Trophoblast cell (in vitro differentiated cells and primary cell): ENCODE measurements at regions not wholly inside any gene's neighbourhood (a gene's known extent, or its start where the extent isn't known, plus 50 kb on each side); places are given as distances from the start of the nearest gene placed in this dataset.

Experiments
- DNase-seq, 2 donors: peaks; one replicate each; pipeline ENCODE4 v3.0.0-alpha.2; 2016
- H2AFZ ChIP-seq: 2 replicates; pipeline ENCODE4 v1.6.1; 2013; ENCODE audit warnings: low read length, moderate library complexity, mild to moderate bottlenecking; ENCODE audit not compliant: insufficient read depth, poor library complexity
- H2AK5ac ChIP-seq: 2 replicates; pipeline ENCODE4 v1.6.1; 2013; ENCODE audit warnings: mild to moderate bottlenecking, low read length
- H2BK120ac ChIP-seq: 2 replicates; pipeline ENCODE4 v1.6.1; 2013; ENCODE audit warnings: low read length, mild to moderate bottlenecking, moderate library complexity; ENCODE audit not compliant: insufficient read depth, poor library complexity
- H2BK12ac ChIP-seq: 2 replicates; pipeline ENCODE4 v1.6.1; 2013; ENCODE audit warnings: mild to moderate bottlenecking, low read length, moderate library complexity
- H2BK5ac ChIP-seq: 2 replicates; pipeline ENCODE4 v1.6.1; 2013; ENCODE audit warnings: low read length, low read depth, moderate library complexity, mild to moderate bottlenecking; ENCODE audit not compliant: poor library complexity
- H3K14ac ChIP-seq: 2 replicates; pipeline ENCODE4 v1.6.1; 2013; ENCODE audit warnings: mild to moderate bottlenecking, low read length
- H3K18ac ChIP-seq: 2 replicates; pipeline ENCODE4 v1.6.1; 2013; ENCODE audit warnings: mild to moderate bottlenecking, low read length
- H3K23ac ChIP-seq: 2 replicates; pipeline ENCODE4 v1.6.1; 2013; ENCODE audit warnings: low read length
- H3K27ac ChIP-seq: 2 replicates; pipeline ENCODE4 v1.5.1; 2013; ENCODE audit warnings: low read depth, mild to moderate bottlenecking, inconsistent platforms, low read length, moderate library complexity
- H3K27me3 ChIP-seq: 2 replicates; pipeline ENCODE4 v1.6.1; 2013; ENCODE audit warnings: inconsistent platforms, mild to moderate bottlenecking, low read length, moderate library complexity; ENCODE audit not compliant: insufficient read depth
- H3K36me3 ChIP-seq, 2 experiments: 1 replicate in 1 of 2; 2 replicates in 1 of 2; pipeline ENCODE4 v1.6.1; 2013; ENCODE audit warnings: low read length in 2 of 2, mild to moderate bottlenecking in 2 of 2, moderate library complexity in 1 of 2; ENCODE audit not compliant: insufficient read depth in 2 of 2, control insufficient read depth in 1 of 2
- H3K4ac ChIP-seq: 2 replicates; pipeline ENCODE4 v1.6.1; 2013; ENCODE audit warnings: low read depth, mild to moderate bottlenecking, low read length, moderate library complexity
- H3K4me1 ChIP-seq, 2 experiments: 1 replicate in 1 of 2; 2 replicates in 1 of 2; pipeline ENCODE4 v1.6.1; 2013; ENCODE audit warnings: low read length in 2 of 2, mild to moderate bottlenecking in 2 of 2, moderate library complexity in 1 of 2; ENCODE audit not compliant: insufficient read depth in 2 of 2, control insufficient read depth in 1 of 2
- H3K4me2 ChIP-seq: 2 replicates; pipeline ENCODE4 v1.6.1; 2013; ENCODE audit warnings: inconsistent platforms, mild to moderate bottlenecking, low read length, moderate library complexity
- H3K4me3 ChIP-seq: 2 replicates; pipeline ENCODE4 v1.5.1; 2013; ENCODE audit warnings: mild to moderate bottlenecking, low read depth, low read length, inconsistent platforms
- H3K79me1 ChIP-seq: one replicate; pipeline ENCODE4 v1.6.1; 2013; ENCODE audit warnings: low read length
- H3K79me2 ChIP-seq: 2 replicates; pipeline ENCODE4 v1.6.1; 2013; ENCODE audit warnings: low read length, mild to moderate bottlenecking; ENCODE audit not compliant: control insufficient read depth, insufficient read depth, poor library complexity
- H3K9ac ChIP-seq: 2 replicates; pipeline ENCODE4 v1.6.1; 2013; ENCODE audit warnings: mild to moderate bottlenecking, low read length
- H3K9me3 ChIP-seq: 2 replicates; pipeline ENCODE4 v1.6.1; 2013; ENCODE audit warnings: low read depth, mild to moderate bottlenecking, control low read depth, inconsistent platforms, low read length; ENCODE audit not compliant: insufficient read depth
- H4K12ac ChIP-seq: 2 replicates; pipeline ENCODE4 v1.6.1; 2013; ENCODE audit warnings: low read depth, mild to moderate bottlenecking, low read length, moderate library complexity
- H4K8ac ChIP-seq: 2 replicates; pipeline ENCODE4 v1.6.1; 2013; ENCODE audit warnings: low read depth, mild to moderate bottlenecking, low read length, moderate library complexity
- H4K91ac ChIP-seq: one replicate; pipeline ENCODE4 v1.6.1; 2013; ENCODE audit warnings: low read depth, mild to moderate bottlenecking, low read length, moderate library complexity
- WGBS: extraction: QIAGEN DNeasy Blood & Tissue Kit; methylation state at CpG from one replicate; pipeline ENCODE4 v1.1.7; 2013; ENCODE audit warnings: missing lambda C conversion rate; ENCODE audit not compliant: insufficient read length, insufficient coverage; ENCODE audit errors: extremely low coverage; 5-methylcytosine and 5-hydroxymethylcytosine counted together

DNA sequence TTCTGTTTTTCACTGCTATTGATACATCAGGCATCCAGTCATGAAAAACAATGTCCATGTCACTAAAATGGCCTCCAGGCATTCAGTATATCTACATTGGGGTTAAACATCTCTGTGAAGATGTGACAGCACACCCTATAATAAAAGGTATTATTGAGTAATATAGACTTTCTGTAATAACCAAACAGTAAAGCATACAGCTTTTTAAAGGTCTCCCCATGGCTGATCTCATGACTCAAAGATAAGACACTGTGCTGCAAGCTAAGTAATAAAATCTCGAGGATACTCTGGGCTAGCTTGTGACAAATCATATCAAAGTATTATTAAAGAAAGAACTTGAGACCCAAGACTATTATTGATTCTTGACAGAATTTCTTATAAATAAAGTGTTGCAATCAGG is 613.1 kb upstream of the PKN2 start:
- H3K4me3 ChIP-seq, result no peak overlapping the region
- H3K9ac ChIP-seq, result no peak overlapping the region
- H3K79me2 ChIP-seq, result no peaks in the 10 kb centered on the region
- H3K14ac ChIP-seq, result no peak overlapping the region
- no peak overlapping the region for H4K91ac ChIP-seq
- H3K36me3 ChIP-seq, result no peaks in the 10 kb centered on the region
- H2AFZ ChIP-seq, result no peak overlapping the region
- no peak overlapping the region for H2AK5ac ChIP-seq
- no peak overlapping the region for H3K27ac ChIP-seq
- H2BK120ac ChIP-seq, result no peak overlapping the region
- no peaks in the 10 kb centered on the region for H3K79me1 ChIP-seq
- H3K27me3 ChIP-seq, result no peaks in the 10 kb centered on the region
- no CpG with 5 or more reads among the region's 1 CpG for WGBS
- no peak overlapping the region for H3K18ac ChIP-seq
- no peak overlapping the region for H2BK5ac ChIP-seq
- no peaks in the 10 kb centered on the region for H3K4me1 ChIP-seq
- no peak overlapping the region for H4K8ac ChIP-seq
- H4K12ac ChIP-seq, result no peak overlapping the region
- H3K4ac ChIP-seq, result no peak overlapping the region
- no peak overlapping the region for H3K23ac ChIP-seq
- no peak for DNase-seq
- no peak overlapping the region for H2BK12ac ChIP-seq
- no peaks in the 10 kb centered on the region for H3K9me3 ChIP-seq
- H3K4me2 ChIP-seq, result no peak overlapping the region

DNA sequence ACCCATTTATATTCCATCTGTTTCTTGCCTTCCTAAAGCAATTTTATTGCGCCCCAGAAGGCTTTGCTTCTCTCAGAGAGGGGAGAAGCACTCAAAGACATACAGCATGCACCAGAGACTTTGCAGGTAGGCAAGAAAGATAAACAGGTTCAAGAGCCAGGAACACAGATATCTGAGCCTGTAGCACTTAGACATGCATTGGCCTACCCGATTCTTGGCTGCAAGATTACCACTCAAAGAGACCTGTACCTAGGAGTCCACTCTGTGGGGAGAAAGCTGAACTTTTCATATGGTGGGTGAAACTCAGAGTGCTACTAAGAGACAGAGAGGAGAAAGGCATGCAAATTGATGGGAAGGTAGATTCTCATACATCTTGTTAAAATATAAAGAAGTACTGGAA is 609.4 kb upstream of the PKN2 start:
- DNase-seq, result no peak
- Histone ChIP-seq H3K36me3 (no peaks in the 10 kb centered on the region), H2AK5ac (no peak overlapping the region), H3K9me3 (no peaks in the 10 kb centered on the region), H3K79me2 (no peaks in the 10 kb centered on the region), H3K27ac (no peak overlapping the region), H2AFZ (no peak overlapping the region), H3K79me1 (no peaks in the 10 kb centered on the region), H3K18ac (no peak overlapping the region), H3K27me3 (no peaks in the 10 kb centered on the region), H2BK120ac (no peak overlapping the region), H2BK12ac (no peak overlapping the region), H4K8ac (no peak overlapping the region), H3K23ac (no peak overlapping the region), H4K91ac (no peak overlapping the region), H2BK5ac (no peak overlapping the region), H3K9ac (no peak overlapping the region), H4K12ac (no peak overlapping the region), H3K4me2 (no peak overlapping the region), H3K14ac (no peak overlapping the region), H3K4me1 (no peaks in the 10 kb centered on the region), H3K4ac (no peak overlapping the region), H3K4me3 (no peak overlapping the region)
- no CpG with 5 or more reads among the region's 2 CpGs for WGBS

DNA sequence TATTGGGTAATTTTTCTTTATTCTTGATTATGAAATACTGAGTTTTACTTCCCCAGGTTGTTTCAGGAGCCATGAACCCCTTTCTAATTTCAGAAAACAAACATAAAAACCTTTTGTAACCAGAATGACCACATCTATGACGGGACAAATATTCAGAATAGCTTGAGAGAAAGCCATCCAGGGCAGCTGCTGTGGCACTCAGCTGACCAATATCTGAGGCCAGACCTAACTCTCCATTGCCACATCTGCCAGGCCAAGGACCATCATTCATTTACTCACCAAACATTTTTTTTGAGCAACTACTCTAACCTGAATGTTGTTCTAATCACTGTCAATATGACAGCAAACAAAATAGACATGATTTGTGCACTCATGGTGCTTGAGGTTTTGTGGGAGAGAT is 608.3 kb upstream of the PKN2 start:
- H3K27ac ChIP-seq, result no peak overlapping the region
- no peak overlapping the region for H2BK5ac ChIP-seq
- no peak overlapping the region for H4K8ac ChIP-seq
- H4K91ac ChIP-seq, result no peak overlapping the region
- no peaks in the 10 kb centered on the region for H3K79me1 ChIP-seq
- no peaks in the 10 kb centered on the region for H3K4me1 ChIP-seq
- no peak overlapping the region for H3K4me3 ChIP-seq
- no peak overlapping the region for H2AFZ ChIP-seq
- H3K9ac ChIP-seq, result no peak overlapping the region
- H3K36me3 ChIP-seq, result no peaks in the 10 kb centered on the region
- no peak overlapping the region for H3K4ac ChIP-seq
- H2BK120ac ChIP-seq, result no peak overlapping the region
- H2BK12ac ChIP-seq, result no peak overlapping the region
- H3K9me3 ChIP-seq, result no peaks in the 10 kb centered on the region
- H3K23ac ChIP-seq, result no peak overlapping the region
- no peak overlapping the region for H3K14ac ChIP-seq
- H3K18ac ChIP-seq, result no peak overlapping the region
- H2AK5ac ChIP-seq, result no peak overlapping the region
- H3K27me3 ChIP-seq, result no peaks in the 10 kb centered on the region
- DNase-seq, result no peak
- WGBS, result no CpG with 5 or more reads among the region's 1 CpG
- H3K79me2 ChIP-seq, result no peaks in the 10 kb centered on the region
- no peak overlapping the region for H4K12ac ChIP-seq
- no peak overlapping the region for H3K4me2 ChIP-seq

DNA sequence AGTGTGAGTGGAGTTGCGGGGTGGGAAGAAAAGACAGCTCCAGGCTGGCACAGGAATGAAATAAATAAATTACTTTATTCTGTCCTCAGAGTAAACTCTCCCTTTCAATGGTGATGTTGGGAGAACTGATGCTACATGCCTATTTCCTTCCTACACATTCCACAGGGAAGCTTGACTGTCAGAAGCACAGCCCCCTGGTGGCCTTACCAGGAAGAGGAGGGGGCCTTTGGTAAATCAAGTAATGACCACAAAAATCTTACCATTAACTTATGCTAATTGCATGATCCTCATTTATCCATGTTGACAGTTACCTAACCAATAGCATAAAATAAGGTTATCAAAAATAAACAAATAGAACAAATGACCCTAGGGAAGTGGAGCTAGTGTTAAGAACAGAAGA is 605.0 kb upstream of the PKN2 start:
- H3K4me1 ChIP-seq, result no peaks in the 10 kb centered on the region
- H4K8ac ChIP-seq, result no peak overlapping the region
- no peak overlapping the region for H2BK120ac ChIP-seq
- H2AK5ac ChIP-seq, result no peak overlapping the region
- no peak overlapping the region for H3K9ac ChIP-seq
- no peak overlapping the region for H3K23ac ChIP-seq
- no peak overlapping the region for H3K4me2 ChIP-seq
- DNase-seq, result peak; percentile 7 to 40
- H3K4ac ChIP-seq, result no peak overlapping the region
- H3K79me1 ChIP-seq, result no peaks in the 10 kb centered on the region
- H3K14ac ChIP-seq, result no peak overlapping the region
- no CpG with 5 or more reads among the region's 1 CpG for WGBS
- no peak overlapping the region for H4K91ac ChIP-seq
- no peak overlapping the region for H3K18ac ChIP-seq
- H3K4me3 ChIP-seq, result no peak overlapping the region
- no peak overlapping the region for H4K12ac ChIP-seq
- no peak overlapping the region for H2AFZ ChIP-seq
- H3K36me3 ChIP-seq, result no peaks in the 10 kb centered on the region
- no peak overlapping the region for H2BK12ac ChIP-seq
- no peak overlapping the region for H2BK5ac ChIP-seq
- H3K27me3 ChIP-seq, result no peaks in the 10 kb centered on the region
- H3K9me3 ChIP-seq, result no peaks in the 10 kb centered on the region
- no peak overlapping the region for H3K27ac ChIP-seq
- H3K79me2 ChIP-seq, result no peaks in the 10 kb centered on the region

DNA sequence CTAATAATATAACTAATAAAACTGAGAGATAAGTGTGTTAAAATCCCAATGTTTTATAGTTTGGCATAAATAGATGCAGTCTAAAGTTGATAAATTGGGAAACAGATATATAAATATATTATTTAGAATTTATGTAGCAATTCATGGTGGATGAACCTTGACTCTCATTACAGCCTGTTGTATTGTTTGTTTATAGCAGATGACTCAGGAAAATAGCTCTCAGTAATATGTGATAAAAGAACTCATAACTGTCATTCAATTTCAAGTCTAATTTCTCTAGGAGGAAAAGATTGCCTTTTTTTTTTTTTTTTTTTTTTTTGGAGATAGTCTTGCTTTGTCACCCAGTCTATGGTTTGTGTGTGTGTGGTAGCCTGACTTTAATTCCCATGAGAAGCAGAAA is 603.2 kb upstream of the PKN2 start:
- H3K4me2 ChIP-seq, result no peak overlapping the region
- no peak overlapping the region for H3K18ac ChIP-seq
- no peak overlapping the region for H3K4ac ChIP-seq
- no peak overlapping the region for H3K23ac ChIP-seq
- no peaks in the 10 kb centered on the region for H3K36me3 ChIP-seq
- H3K14ac ChIP-seq, result no peak overlapping the region
- no peak overlapping the region for H3K4me3 ChIP-seq
- no peak overlapping the region for H2BK12ac ChIP-seq
- no peak overlapping the region for H4K8ac ChIP-seq
- H3K79me1 ChIP-seq, result no peaks in the 10 kb centered on the region
- H2BK5ac ChIP-seq, result no peak overlapping the region
- no peak overlapping the region for H4K91ac ChIP-seq
- H3K79me2 ChIP-seq, result no peaks in the 10 kb centered on the region
- H3K9ac ChIP-seq, result no peak overlapping the region
- H2AFZ ChIP-seq, result no peak overlapping the region
- H4K12ac ChIP-seq, result no peak overlapping the region
- H3K4me1 ChIP-seq, result no peaks in the 10 kb centered on the region
- no peaks in the 10 kb centered on the region for H3K27me3 ChIP-seq
- H2AK5ac ChIP-seq, result no peak overlapping the region
- no peaks in the 10 kb centered on the region for H3K9me3 ChIP-seq
- no peak overlapping the region for H2BK120ac ChIP-seq
- H3K27ac ChIP-seq, result no peak overlapping the region
- DNase-seq, result no peak
